ENCODE measurements at regions not wholly inside any gene's neighbourhood (a gene's known extent, or its start where the extent isn't known, plus 50 kb on each side); places are given as distances from the start of the nearest gene placed in this dataset.

- intact Hi-C loops (cut with DNase I), result no loop called here
- no peak for TF ChIP-seq CTCF (IDR thresholded peaks at IDR 0.05)
- H3K27me3 ChIP-seq, result no peaks in the 10 kb centered on the region
- peaks cover 0 to 3% of the 10 kb centered on the region in 2 donors for H3K9me3 ChIP-seq
- no peak overlapping the region for H3K27ac ChIP-seq
- H3K36me3 ChIP-seq, result no peaks in the 10 kb centered on the region
- no peaks in the 10 kb centered on the region for H3K4me1 ChIP-seq
- H3K4me3 ChIP-seq, result no peak overlapping the region
- DNase-seq (ENCODE audit: low spot score in 2 of 2), result no peak
Observed at GRCh38 chr11:90784241-90784814, 561.5 kb upstream of the CHORDC1 start.

- no peak for DNase-seq (ENCODE audit: low spot score in 2 of 2)
- TF ChIP-seq CTCF (IDR thresholded peaks at IDR 0.05), result no peak
- no peaks in the 10 kb centered on the region for H3K4me1 ChIP-seq
- no peaks in the 10 kb centered on the region for H3K36me3 ChIP-seq
- H3K4me3 ChIP-seq, result no peak overlapping the region
- H3K27ac ChIP-seq, result no peak overlapping the region
- no peaks in the 10 kb centered on the region for H3K27me3 ChIP-seq
- intact Hi-C loops (cut with DNase I), result no loop called here
- peaks cover 0 to 3% of the 10 kb centered on the region in 2 donors for H3K9me3 ChIP-seq
Observed at GRCh38 chr11:90783111-90783510, 560.3 kb upstream of the CHORDC1 start.

DNA sequence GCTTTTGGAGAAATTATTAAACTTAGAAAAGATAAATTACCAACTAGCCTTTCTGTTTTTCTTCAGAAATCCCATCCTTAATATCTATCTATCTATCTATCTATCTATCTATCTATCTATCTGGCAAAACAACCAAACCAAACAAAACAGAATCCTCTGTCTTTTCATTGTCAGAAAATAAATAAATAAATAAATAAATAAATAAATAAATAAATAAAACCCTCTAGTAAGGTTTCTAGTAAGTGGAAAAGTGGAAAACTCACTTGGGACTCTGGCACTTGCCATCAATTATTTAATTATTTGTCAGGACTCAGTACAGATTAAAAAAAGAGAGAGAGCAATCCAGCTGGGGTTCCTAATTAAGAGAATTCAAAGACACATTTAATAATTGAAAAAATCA, 556.2 kb upstream of the CHORDC1 start:
- Histone ChIP-seq H3K27me3 (no peaks in the 10 kb centered on the region), H3K9me3 (no peaks in the 10 kb centered on the region), H3K4me3 (no peak overlapping the region), H3K4me1 (no peaks in the 10 kb centered on the region), H3K27ac (no peak overlapping the region), H3K36me3 (no peaks in the 10 kb centered on the region)
- intact Hi-C loops (cut with DNase I), result no loop called here
- no peak for TF ChIP-seq CTCF (IDR thresholded peaks at IDR 0.05)
- no peak for DNase-seq (ENCODE audit: low spot score in 2 of 2)

DNA sequence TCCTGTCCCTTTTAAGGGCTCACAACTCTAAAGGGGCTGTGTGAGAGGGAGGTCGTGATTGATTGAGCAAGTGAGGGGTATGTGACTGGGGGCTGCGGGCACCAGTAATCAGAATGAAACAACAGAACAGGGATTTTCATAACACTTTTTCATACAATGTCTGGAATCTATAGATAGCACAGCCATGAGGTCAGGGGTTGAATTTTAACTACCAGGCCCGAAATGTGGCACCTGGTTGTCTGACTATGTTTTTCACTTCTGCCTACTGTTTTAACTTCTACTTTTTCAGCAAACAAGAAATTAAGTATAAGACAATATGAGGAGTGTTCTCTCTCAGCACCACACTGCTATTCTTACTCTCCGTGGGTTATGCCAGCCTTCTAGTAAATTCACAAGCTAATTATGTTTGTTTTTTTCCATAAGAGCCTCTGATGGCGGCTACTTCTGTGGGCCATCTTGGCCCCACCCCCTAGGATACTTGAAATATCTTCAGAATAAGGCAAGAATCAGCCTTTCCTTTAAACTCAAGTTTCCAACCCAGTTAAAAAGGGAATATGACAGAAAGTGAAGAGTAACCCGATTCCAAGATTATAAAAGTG, 552.8 kb upstream of the CHORDC1 start:
- Histone ChIP-seq H3K36me3 (no peaks in the 10 kb centered on the region), H3K4me3 (no peak overlapping the region), H3K9me3 (peaks cover 0 to 3% of the 10 kb centered on the region in 2 donors), H3K4me1 (no peaks in the 10 kb centered on the region), H3K27ac (no peak overlapping the region), H3K27me3 (no peaks in the 10 kb centered on the region)
- intact Hi-C loops (cut with DNase I), result no loop called here
- DNase-seq (ENCODE audit: low spot score in 2 of 2), result no peak
- TF ChIP-seq CTCF (IDR thresholded peaks at IDR 0.05), result no peak

DNA sequence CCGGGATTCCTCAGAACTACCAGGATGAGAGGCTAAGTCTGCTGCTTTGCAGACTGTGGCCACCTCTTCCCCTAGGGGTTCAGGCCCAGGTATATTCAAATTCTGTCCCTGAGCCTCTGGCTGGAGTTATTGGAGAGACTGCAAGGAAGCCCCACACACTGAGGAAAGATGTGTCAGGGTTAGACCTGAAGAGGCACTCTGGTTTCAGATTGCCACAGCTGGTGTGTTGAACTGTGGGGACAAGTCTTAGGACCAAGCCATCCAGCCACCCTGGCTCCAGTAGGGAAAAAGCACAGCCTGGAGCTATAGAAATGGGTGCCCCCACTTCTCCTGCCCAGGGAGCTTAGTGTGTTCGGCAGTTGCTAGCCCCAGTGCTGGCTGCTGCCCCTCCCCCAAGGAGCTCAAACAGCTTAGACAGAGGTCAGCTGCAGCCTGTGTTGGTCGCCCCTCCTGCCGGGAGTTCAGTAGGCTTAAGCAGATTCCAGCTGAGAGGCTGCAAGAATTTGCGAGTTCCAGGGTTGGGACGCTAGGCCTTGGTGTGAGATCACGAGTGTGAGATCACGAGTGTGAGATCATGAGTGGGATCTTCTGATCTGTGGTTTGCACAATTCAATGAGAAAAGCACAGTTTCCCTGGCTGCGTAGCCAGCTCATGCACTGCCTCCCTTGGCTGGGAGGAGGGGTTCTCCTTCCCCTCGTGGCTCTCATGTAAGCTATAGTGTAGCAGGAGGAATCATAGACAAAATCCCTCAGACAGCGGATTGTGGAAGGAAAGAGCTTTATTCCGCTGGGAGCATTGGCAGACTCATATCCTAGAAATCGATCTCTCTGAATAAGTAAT, 552.1 kb upstream of the CHORDC1 start:
- H3K27ac ChIP-seq, result no peak overlapping the region
- H3K4me3 ChIP-seq, result no peak overlapping the region
- H3K9me3 ChIP-seq, result peaks cover 0 to 6% of the 10 kb centered on the region in 2 donors
- TF ChIP-seq CTCF (IDR thresholded peaks at IDR 0.05), result no peak
- no peaks in the 10 kb centered on the region for H3K27me3 ChIP-seq
- intact Hi-C loops (cut with DNase I), result no loop called here
- DNase-seq (ENCODE audit: low spot score in 2 of 2), result no peak
- H3K36me3 ChIP-seq, result no peaks in the 10 kb centered on the region
- H3K4me1 ChIP-seq, result no peaks in the 10 kb centered on the region

Measured in ascending aorta (tissue), 2 donors.